ENCODE measurements at regions not wholly inside any gene's neighbourhood (a gene's known extent, or its start where the extent isn't known, plus 50 kb on each side); places are given as distances from the start of the nearest gene placed in this dataset.

DNA sequence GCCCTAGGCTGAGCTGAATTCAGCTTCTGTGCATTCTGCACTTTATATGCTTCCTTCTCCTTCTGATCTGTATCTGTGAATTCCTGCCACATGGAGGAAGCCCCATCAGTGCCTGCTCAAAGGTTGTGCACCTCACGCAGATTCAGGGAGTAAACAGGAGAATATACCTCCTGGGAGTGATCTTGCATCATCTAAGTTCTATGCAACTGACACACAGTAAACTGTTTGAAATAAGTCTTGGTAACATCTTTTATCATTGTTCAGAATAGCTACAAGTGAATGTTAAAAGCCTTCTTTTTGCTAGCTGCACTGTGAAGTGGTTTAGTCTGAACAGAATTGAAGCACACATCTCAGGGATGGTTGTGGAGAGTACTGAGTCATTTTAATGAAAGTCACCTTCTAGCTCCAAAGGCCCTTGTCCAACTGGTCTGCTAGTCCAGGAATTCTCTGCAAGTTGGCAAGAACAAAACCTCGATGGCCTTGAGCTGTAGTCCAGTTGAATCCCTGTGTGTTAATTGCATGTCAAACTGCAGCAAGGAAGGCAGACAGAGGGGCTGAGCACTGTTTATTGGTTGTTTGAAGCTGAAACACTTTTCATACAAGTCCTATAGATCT, 215.0 kb downstream of the WNT5A start:
- TF ChIP-seq, protein P1, sequence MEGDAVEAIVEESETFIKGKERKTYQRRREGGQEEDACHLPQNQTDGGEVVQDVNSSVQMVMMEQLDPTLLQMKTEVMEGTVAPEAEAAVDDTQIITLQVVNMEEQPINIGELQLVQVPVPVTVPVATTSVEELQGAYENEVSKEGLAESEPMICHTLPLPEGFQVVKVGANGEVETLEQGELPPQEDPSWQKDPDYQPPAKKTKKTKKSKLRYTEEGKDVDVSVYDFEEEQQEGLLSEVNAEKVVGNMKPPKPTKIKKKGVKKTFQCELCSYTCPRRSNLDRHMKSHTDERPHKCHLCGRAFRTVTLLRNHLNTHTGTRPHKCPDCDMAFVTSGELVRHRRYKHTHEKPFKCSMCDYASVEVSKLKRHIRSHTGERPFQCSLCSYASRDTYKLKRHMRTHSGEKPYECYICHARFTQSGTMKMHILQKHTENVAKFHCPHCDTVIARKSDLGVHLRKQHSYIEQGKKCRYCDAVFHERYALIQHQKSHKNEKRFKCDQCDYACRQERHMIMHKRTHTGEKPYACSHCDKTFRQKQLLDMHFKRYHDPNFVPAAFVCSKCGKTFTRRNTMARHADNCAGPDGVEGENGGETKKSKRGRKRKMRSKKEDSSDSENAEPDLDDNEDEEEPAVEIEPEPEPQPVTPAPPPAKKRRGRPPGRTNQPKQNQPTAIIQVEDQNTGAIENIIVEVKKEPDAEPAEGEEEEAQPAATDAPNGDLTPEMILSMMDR (IDR thresholded peaks at IDR 0.05; ENCODE audit: low read length, missing control alignments), result no peak
- no peak for DNase-seq (ENCODE audit: low read depth)

DNA sequence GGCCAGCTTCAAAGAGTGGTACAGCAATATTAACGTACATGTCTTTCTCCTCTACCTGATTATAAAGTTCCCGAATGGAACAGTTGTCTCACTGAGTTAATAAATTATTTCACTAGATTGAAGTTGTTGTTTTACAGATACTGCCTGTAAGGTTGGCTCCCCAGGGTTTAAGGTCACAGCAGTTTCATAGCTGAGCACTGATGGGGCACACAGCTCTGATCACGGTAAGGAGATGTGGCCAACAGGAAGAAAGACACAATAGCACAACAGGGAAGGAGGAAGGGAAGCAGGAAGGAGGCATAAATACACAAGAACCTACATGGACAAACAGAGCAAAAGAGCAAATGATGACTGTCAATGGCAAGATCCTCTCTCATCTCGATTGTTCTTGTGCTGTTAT, 215.6 kb downstream of the WNT5A start:
- TF ChIP-seq, protein P1 (IDR thresholded peaks at IDR 0.05; ENCODE audit: low read length, missing control alignments), result no peak
- H3K4me3 ChIP-seq (replicated peaks; ENCODE audit: low read depth, low read length), result no peak overlapping the region
- DNase-seq (ENCODE audit: low read depth), result no peak

More for the DNA sequence above, 215.0 kb downstream of the WNT5A start:
- no peak overlapping the region for H3K4me3 ChIP-seq (replicated peaks; ENCODE audit: low read depth, low read length)

DNA sequence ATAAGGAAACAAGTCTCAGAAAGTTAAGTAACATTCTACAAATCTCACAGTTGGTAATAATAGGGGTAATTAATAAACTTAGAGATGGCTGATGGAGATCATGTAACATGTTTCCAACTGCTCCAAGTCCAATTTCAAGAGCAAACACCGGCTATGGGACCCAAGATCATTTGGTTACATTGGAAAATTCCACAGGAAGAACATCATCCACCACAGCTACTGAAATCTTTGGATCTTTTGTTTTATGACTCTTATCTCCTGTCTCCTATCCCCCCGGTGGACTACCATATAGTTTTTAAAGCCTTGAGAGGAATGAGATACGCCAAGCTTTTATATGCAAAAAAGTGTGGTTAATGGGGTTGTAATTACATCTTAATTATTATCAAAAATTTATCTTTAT, 216.1 kb downstream of the WNT5A start:
- DNase-seq (ENCODE audit: low read depth), result no peak
- TF ChIP-seq, protein P1 (IDR thresholded peaks at IDR 0.05; ENCODE audit: low read length, missing control alignments), result no peak

DNA sequence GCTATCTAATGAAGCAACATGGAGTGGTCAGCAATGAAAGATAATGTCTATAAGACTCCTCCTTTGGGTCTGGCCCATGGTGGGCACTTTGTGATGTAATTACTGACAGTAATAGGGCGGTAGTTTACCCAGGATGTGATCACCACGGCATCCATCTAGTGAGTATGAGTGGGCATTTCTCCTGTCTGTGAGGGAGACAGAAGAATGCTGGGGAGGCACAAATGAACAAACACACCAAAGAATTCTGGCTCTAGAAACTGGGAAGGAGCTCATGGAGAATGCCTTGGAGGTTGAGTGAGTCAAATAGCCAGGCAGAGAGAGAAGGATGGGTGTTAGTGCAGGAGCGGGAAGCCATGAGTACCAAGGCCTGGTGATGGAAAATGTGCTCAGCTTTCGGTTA, 217.5 kb downstream of the WNT5A start:
- TF ChIP-seq, protein P1 (IDR thresholded peaks at IDR 0.05; ENCODE audit: low read length, missing control alignments), result no peak
- DNase-seq (ENCODE audit: low read depth), result no peak
- no peak overlapping the region for H3K4me3 ChIP-seq (replicated peaks; ENCODE audit: low read depth, low read length)

More for the DNA sequence above, 216.1 kb downstream of the WNT5A start:
- no peak overlapping the region for H3K4me3 ChIP-seq (replicated peaks; ENCODE audit: low read depth, low read length)

DNA sequence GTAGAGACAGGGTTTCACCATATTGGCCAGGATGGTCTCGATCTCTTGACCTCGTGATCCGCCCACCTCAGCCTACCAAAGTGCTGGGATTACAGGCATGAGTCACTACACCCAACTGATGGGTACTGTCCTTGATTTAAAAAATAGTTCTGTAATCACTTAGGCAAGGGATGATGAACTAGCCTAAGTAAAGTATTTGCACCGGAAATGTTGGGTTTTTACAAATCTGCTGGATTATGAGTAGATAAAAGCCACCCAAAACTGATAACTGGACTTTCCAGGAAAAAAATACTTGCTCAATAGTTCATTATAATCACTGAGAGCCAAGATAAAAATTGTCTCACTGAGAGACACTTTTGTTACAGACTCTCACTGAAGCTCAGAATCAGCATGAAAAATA, 218.0 kb downstream of the WNT5A start:
- H3K4me3 ChIP-seq (replicated peaks; ENCODE audit: low read depth, low read length), result no peak overlapping the region
- no peak for DNase-seq (ENCODE audit: low read depth)
- TF ChIP-seq, protein P1 (IDR thresholded peaks at IDR 0.05; ENCODE audit: low read length, missing control alignments), result no peak

DNA sequence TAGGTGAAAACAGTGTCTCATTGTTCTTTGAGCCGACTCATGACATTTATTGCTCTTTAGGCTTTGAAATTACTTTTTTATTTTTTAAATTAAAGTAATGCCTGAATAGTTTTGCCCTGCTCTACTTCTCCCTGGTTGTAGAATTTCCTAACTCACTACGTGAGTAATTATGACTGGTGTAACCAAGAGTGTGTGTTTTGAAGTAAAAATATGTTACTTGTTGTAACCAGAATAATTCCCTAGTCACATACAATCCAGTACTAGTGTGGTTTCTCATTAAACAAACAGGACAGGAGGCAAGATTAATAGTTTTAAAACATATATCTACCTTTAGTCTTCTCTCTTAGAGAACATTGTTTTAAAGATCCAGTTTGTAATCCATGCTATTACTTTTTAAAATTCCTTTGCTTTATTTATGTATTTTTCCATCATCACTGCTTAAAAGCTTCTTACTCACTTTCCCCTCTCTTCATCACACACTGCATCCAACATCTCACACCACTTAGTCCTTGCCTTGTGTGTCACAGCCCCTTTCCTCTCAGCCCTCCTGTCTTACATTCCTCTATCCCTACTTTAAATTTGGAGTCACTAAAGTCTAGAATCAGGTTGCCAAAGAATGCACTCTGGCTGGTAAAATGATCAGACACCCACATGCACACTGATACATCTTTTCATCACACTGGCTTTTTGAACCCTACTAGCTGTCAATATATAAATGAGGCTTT, 219.7 kb downstream of the WNT5A start:
- no peak for DNase-seq (ENCODE audit: low read depth)
- TF ChIP-seq, protein P1 (IDR thresholded peaks at IDR 0.05; ENCODE audit: low read length, missing control alignments), result no peak

More for the DNA sequence above, 219.7 kb downstream of the WNT5A start:
- H3K4me3 ChIP-seq (replicated peaks; ENCODE audit: low read depth, low read length), result no peak overlapping the region
